Testis (tissue), 2 donors: ENCODE measurements at regions not wholly inside any gene's neighbourhood (a gene's known extent, or its start where the extent isn't known, plus 50 kb on each side); places are given as distances from the start of the nearest gene placed in this dataset.

Experiments used
- CTCF ChIP-seq, 3 experiments: fragments of 450-650 bp in 2 of 3; fragments of 200-600 bp in 1 of 3; sonication (generic) in 1 of 3; IDR thresholded peaks; one replicate each; pipeline ENCODE4 v1.5.1; 2016 to 2019; ENCODE audit warnings: antibody characterized with exemption in 3 of 3, mild to moderate bottlenecking in 2 of 3, moderate library complexity in 1 of 3
- POLR2A ChIP-seq: fragments of 450-650 bp; IDR thresholded peaks from one replicate; pipeline ENCODE4 v1.6.1; 2017; ENCODE audit warnings: antibody characterized with exemption, mild to moderate bottlenecking, moderate library complexity

GRCh38 chr12:77625441-77625840, 205.3 kb upstream of the NAV3 start:
- TF ChIP-seq CTCF (IDR thresholded peaks at IDR 0.05) (no peak), POLR2A (no peak)
